Mesodermal cell (in vitro differentiated cells): ENCODE measurements at regions not wholly inside any gene's neighbourhood (a gene's known extent, or its start where the extent isn't known, plus 50 kb on each side); places are given as distances from the start of the nearest gene placed in this dataset.

Experiments used
- H3K27ac ChIP-seq: 2 replicates; pipeline ENCODE4 v1.7.0; 2013; ENCODE audit warnings: mild to moderate bottlenecking, low read depth, low read length, moderate library complexity; ENCODE audit not compliant: severe bottlenecking
- H3K36me3 ChIP-seq: 2 replicates; pipeline ENCODE4 v1.7.1; 2013; ENCODE audit warnings: mild to moderate bottlenecking, low read length, moderate library complexity; ENCODE audit not compliant: control insufficient read depth, insufficient read depth
- H3K4me1 ChIP-seq: one replicate; pipeline ENCODE4 v1.7.1; 2013; ENCODE audit warnings: mild to moderate bottlenecking, low read length; ENCODE audit not compliant: insufficient read depth, control insufficient read depth, poor library complexity, severe bottlenecking
- H3K4me3 ChIP-seq: 2 replicates; pipeline ENCODE4 v1.7.0; 2013; ENCODE audit warnings: low read length, control low read depth, mild to moderate bottlenecking; ENCODE audit not compliant: insufficient read depth, poor library complexity, severe bottlenecking; ENCODE audit errors: extremely low read depth
- H3K9me3 ChIP-seq: 2 replicates; pipeline ENCODE4 v1.7.1; 2013; ENCODE audit warnings: mild to moderate bottlenecking, low read length, moderate library complexity; ENCODE audit not compliant: control insufficient read depth
- WGBS, 2 experiments: methylation state at CpG; one replicate each; pipeline ENCODE4 v1.1.5; 2013; ENCODE audit warnings: missing lambda C conversion rate in 2 of 2; ENCODE audit not compliant: insufficient coverage in 2 of 2; 5-methylcytosine and 5-hydroxymethylcytosine counted together

DNA sequence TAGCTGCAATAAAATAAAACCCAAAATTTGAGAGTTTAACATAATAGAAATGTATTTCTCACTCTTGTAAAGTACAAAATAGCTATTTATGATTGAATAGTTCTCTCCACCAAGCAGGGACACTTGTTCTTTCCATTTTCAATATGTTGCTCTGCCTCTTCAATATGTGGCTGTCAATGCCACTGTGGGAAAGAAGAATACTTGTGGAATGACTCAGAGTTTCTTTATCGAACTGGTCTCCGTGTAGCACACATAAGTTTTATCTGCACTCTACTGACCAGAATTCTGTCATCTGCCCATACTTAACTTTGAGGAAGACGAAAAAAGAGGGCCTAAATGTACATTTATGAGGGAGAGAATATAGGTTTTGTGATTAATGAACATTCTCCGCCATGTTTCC is 256.9 kb downstream of the ATXN7L3B start:
- Histone ChIP-seq H3K9me3 (no peaks in the 10 kb centered on the region), H3K4me1 (peaks cover 5% of the 10 kb centered on the region), H3K27ac (no peak overlapping the region), H3K4me3 (no peak overlapping the region), H3K36me3 (no peaks in the 10 kb centered on the region)
- no CpG with 5 or more reads among the region's 4 CpGs for WGBS, 2 experiments

DNA sequence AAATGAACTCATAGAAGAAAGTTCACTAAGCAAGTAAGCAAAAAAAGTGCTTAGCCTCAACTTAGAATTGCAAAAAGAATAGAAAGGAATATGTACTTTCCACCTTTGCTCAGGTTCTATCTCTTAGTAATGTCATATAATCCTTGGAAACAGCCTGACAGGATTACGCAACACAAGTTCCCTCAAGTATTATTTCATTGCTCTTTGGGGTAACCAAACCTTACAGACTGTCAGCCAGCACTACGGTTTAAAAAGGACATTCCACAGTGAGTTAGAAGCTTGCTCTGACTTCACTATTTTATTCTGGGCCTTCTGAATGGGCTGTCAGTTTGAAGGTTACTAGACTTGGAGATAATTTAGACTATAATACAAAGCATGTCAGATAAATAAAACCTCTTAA is 264.0 kb downstream of the ATXN7L3B start:
- no peaks in the 10 kb centered on the region for H3K4me1 ChIP-seq
- no peaks in the 10 kb centered on the region for H3K9me3 ChIP-seq
- no peak overlapping the region for H3K4me3 ChIP-seq
- 83 to 100% methylated on average over 1 of the region's 2 CpGs for WGBS, 2 experiments
- no peaks in the 10 kb centered on the region for H3K36me3 ChIP-seq
- no peak overlapping the region for H3K27ac ChIP-seq

DNA sequence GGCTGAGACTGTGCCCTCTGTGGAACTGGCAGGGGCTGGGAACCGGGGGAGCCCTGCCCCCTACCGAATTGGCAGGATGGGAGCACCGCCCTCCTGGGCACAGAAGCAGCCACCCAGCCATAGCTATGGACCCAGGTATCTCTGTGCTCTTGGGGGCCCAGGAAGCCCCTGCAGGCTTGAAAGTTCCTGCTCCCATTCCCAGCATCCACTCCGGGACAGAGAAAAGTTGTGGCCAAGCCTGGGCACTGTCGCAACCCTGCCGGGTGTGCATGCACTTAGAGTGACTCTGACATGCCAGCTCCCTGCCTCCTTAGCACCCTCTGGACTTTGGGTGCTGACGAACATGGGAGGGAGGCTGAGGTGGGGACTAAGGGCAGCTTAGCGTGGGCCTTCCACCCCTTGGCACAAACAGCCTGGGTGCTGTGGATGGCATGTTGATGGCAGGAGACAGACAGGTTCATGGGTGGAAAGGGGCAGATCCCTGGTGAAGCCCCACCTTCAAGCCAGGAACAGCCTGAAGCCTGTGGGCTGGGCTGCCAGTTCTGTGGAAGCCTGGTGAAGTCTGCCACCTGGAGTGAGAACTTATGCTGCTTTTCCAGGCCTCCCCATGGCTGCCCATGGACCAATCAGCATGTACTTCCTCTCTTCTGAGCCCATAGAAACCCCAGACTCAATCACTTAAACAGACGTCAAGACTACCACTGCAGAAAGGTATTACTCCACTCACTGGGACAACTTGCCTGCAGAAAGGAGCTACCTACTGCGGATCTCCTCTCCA is 279.0 kb downstream of the ATXN7L3B start:
- 74 to 96% methylated on average over 3 to 5 of the region's 10 CpGs for WGBS, 2 experiments
- no peak overlapping the region for H3K27ac ChIP-seq
- H3K4me1 ChIP-seq = no peaks in the 10 kb centered on the region
- H3K4me3 ChIP-seq = no peak overlapping the region
- H3K36me3 ChIP-seq = no peaks in the 10 kb centered on the region
- H3K9me3 ChIP-seq = peaks cover 6% of the 10 kb centered on the region

DNA sequence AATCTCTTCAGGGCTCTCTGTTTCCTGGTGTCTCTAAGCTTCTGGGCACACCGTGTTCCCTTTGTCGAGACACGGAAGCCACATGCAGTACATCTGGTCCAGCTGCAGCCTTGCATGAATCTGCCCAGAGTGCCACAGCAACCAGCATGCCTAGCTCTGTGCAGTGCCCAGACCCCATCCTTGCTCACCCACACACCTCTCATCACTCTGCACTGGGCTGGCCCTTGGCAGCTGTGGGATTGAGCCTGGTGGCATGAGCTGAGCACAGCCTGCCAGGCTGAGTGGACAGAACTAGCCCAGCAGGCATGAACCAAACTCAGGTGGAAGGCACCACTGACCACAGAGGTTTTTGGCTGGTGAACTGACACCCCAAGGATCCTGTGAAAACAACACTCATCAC is 279.9 kb downstream of the ATXN7L3B start:
- Histone ChIP-seq H3K9me3 (peaks cover 6% of the 10 kb centered on the region), H3K27ac (no peak overlapping the region), H3K4me1 (no peaks in the 10 kb centered on the region), H3K4me3 (no peak overlapping the region), H3K36me3 (no peaks in the 10 kb centered on the region)
- 85 to 96% methylated on average over 3 of the region's 3 CpGs for WGBS, 2 experiments

DNA sequence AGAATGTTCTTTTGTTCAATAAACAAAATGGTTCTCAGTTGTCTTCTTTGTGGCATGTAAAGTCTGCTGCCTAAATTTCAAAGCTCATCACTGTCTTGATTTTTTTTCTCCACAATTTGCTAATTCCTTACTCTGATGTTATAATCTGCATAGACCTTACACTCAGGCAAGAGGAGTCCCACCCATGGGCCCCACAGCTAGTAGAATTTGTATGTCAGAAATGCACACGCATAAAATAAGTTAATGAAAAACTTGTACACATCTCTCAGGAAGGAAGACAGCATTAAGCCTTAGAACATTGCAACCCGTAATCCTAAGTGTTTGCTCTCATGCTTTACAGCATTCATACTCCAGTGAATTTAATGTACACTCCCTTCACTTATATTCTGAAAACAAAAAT is 280.8 kb downstream of the ATXN7L3B start:
- no peak overlapping the region for H3K4me3 ChIP-seq
- no peaks in the 10 kb centered on the region for H3K4me1 ChIP-seq
- H3K9me3 ChIP-seq = peaks cover 6% of the 10 kb centered on the region
- no peaks in the 10 kb centered on the region for H3K36me3 ChIP-seq
- no peak overlapping the region for H3K27ac ChIP-seq
- WGBS, 2 experiments = 63 to 100% methylated on average over 1 to 2 of the region's 2 CpGs

DNA sequence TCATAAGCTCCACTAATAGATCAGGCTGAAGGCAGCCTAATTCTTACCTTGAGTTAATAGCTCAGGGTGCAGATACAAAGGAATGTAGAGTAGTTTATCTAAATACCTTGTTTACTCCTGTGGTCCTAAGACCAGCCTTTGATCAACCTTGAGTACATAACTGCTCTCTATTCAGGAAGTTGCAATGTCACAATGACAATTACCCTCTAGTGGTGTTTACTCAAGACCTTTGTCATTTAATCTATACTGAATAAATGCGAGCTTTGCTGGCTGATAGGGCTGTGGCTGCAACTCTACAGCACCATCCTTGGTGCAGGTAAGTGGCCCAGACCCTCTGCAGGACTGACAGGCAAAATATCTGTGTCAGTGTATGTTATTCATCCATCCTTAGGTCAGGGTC is 282.7 kb downstream of the ATXN7L3B start:
- Histone ChIP-seq H3K4me3 (no peak overlapping the region), H3K9me3 (no peaks in the 10 kb centered on the region), H3K27ac (no peak overlapping the region), H3K4me1 (no peaks in the 10 kb centered on the region), H3K36me3 (no peaks in the 10 kb centered on the region)
- WGBS, 2 experiments = 57% methylated on average over 1 of the region's 1 CpG; no CpG with 5 or more reads in 1 of the 2 experiments

DNA sequence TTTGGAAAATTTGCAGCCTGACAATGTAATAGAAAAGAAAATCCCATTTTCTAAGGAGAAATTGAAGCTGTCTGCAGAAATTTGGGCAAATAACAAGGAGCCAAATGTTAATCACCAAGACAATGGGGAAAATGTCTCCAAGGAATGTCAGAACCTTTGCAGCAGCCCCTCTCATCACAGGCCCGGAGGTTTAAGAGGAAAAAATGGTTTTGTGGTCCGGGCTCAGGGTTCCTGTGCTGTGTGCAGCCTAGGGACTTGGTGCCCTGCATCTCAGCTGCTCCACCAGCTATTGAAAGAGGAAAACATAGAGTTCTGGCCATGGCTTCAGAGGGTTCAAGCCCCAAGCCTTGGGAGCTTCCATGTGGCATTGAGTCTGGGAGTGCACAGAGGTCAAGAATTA is 298.9 kb downstream of the ATXN7L3B start:
- Histone ChIP-seq H3K4me1 (no peaks in the 10 kb centered on the region), H3K27ac (no peak overlapping the region), H3K9me3 (peaks cover 7% of the 10 kb centered on the region), H3K4me3 (no peak overlapping the region), H3K36me3 (no peaks in the 10 kb centered on the region)
- 50 to 67% methylated on average over 1 of the region's 2 CpGs for WGBS, 2 experiments

DNA sequence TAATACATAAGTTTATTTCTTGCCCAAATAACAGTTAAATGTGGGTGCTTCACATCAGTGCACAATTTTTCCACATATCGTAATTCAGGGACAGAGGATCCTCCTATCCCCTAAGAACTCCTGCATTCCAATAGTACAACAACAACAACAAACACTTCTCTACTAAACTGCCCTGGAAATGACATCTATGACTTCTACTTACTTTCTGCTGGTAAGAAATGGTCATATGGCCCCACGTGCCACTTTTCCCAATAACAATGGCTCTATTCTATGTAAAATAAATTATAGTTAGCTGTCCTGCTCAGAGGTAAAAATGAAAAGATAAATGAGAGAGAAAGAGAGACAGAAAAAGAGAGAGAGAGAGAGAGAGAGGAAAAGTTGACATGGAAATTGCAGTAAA is 308.5 kb downstream of the ATXN7L3B start:
- H3K27ac ChIP-seq = no peak overlapping the region
- H3K36me3 ChIP-seq = no peaks in the 10 kb centered on the region
- 100% methylated on average over 1 of the region's 2 CpGs for WGBS, 2 experiments
- no peak overlapping the region for H3K4me3 ChIP-seq
- no peaks in the 10 kb centered on the region for H3K4me1 ChIP-seq
- H3K9me3 ChIP-seq = no peaks in the 10 kb centered on the region

DNA sequence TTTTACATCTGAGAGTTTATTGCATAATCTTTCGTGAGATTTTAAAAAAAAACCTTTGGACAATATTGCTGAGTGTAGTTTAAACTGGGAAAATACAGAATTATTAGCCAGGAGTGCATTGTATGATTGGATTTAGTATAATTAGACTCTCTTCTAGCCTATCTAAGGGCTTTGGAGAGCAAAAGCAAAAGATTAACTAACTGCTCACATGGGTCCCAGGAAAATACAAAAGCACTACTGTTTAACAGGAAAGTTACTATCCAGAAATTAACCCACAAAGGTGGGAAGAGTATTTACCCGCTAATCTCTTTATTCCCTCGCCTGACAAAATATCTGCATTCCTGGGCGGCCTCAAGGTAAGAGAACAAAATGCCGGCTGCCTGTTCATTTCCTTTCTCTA is 309.5 kb downstream of the ATXN7L3B start:
- H3K4me3 ChIP-seq = no peak overlapping the region
- 86 to 89% methylated on average over 3 to 5 of the region's 5 CpGs for WGBS, 2 experiments
- H3K9me3 ChIP-seq = no peaks in the 10 kb centered on the region
- no peak overlapping the region for H3K27ac ChIP-seq
- H3K4me1 ChIP-seq = no peaks in the 10 kb centered on the region
- H3K36me3 ChIP-seq = no peaks in the 10 kb centered on the region

DNA sequence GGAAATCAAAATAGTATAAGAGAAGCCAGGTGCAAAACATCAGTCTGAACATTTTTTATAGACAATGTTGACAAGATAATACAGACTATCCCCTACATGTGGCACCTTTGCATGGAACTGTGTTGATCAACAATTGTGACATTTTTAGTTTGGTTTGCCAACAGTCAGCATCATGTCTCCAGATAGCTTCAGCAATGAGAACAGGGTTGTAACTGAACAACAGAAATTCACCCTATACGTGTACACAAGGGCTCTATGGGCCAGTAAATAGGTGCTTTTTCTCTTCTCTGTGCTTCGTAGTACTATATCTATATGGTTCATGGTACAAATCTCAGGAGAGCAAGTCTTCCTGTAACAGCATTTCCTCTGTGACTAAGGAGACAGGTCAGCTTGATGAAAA is 310.4 kb downstream of the ATXN7L3B start:
- 78 to 83% methylated on average over 1 of the region's 2 CpGs for WGBS, 2 experiments
- H3K36me3 ChIP-seq = no peaks in the 10 kb centered on the region
- no peaks in the 10 kb centered on the region for H3K4me1 ChIP-seq
- H3K27ac ChIP-seq = no peak overlapping the region
- no peak overlapping the region for H3K4me3 ChIP-seq
- H3K9me3 ChIP-seq = no peaks in the 10 kb centered on the region

DNA sequence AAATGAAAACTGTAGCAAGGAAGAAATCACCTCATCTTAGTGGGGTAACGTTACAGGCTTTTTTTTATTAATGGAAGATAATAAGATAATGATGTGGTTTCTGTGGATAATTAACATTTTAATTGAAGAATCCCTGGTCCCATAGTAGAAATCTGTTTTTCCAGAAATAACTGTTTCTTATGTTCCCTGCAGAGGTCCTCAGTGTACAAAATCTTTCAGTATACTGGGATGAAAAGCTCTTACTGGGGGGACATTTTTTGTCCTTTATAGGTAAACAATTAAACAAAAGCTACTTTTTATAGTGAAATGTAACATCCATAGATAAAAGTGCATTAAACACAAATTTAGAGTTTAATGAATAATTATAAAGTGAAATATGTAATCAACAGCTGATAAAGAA is 312.2 kb downstream of the ATXN7L3B start:
- H3K4me3 ChIP-seq = no peak overlapping the region
- H3K27ac ChIP-seq = no peak overlapping the region
- WGBS, 2 experiments = no CpG with 5 or more reads among the region's 1 CpG
- no peaks in the 10 kb centered on the region for H3K36me3 ChIP-seq
- H3K9me3 ChIP-seq = no peaks in the 10 kb centered on the region
- H3K4me1 ChIP-seq = no peaks in the 10 kb centered on the region
